Spleen (tissue), 7 donors: ENCODE measurements at regions not wholly inside any gene's neighbourhood (a gene's known extent, or its start where the extent isn't known, plus 50 kb on each side); places are given as distances from the start of the nearest gene placed in this dataset.
"Not testable (repeated sequence)": the region's sequence is repeated elsewhere in the genome, so short reads cannot be mapped to it uniquely, and the experiment has no call there.

ENCODE experiments used
- CTCF ChIP-seq, 11 experiments: fragments of 200-600 bp in 7 of 11; fragments of 450-650 bp in 4 of 11; sonication (generic) in 4 of 11; IDR thresholded peaks in 8 of 11; conservative IDR thresholded peaks in 3 of 11; 1 replicate in 7 of 11; 2 replicates in 4 of 11; pipeline versions ENCODE4 v1.4.0 to v1.8.0; 2016 to 2021; ENCODE audit warnings: antibody characterized with exemption in 11 of 11, inconsistent platforms in 4 of 11, mild to moderate bottlenecking in 1 of 11
- POLR2A ChIP-seq, 3 donors: fragments of 450-650 bp; IDR thresholded peaks; one replicate each; pipeline ENCODE4 v1.5.1; 2017; ENCODE audit warnings: antibody characterized with exemption in 3 of 3, mild to moderate bottlenecking in 1 of 3
- POLR2AphosphoS5 ChIP-seq, 3 donors: sonication (generic); formaldehyde crosslinking; IDR thresholded peaks; one replicate each; pipeline ENCODE4 v1.5.1; 2017; ENCODE audit warnings: antibody characterized with exemption in 3 of 3
- donor health status: DM: no; HTN: no; CAD: no; lungs with moderate emphysema.
- donor health status: DM: no; HTN: no; CAD: no.
- donor health status: DM: no; HTN: no; CAD: no.

- not testable (repeated sequence) for TF ChIP-seq POLR2A (IDR thresholded peaks at IDR 0.05); POLR2AphosphoS5 (IDR thresholded peaks at IDR 0.05); CTCF (IDR thresholded peaks at IDR 0.05 in 8 of 11, conservative IDR thresholded peaks at IDR 0.05 in 3 of 11)
Observed at GRCh38 chr7:138366676-138367075, 93.4 kb upstream of the TRIM24 start.
